A204.1 (cell line): ENCODE measurements at regions not wholly inside any gene's neighbourhood (a gene's known extent, or its start where the extent isn't known, plus 50 kb on each side); places are given as distances from the start of the nearest gene placed in this dataset.

ENCODE experiments used
- FAIRE-seq: peaks from 2 replicates; lab custom pipeline; 2012; peaks lifted over from hg19 to GRCh38; lab: Jason Lieb, UNC

GRCh38 chr1:201773764-201774163 lies 55.2 kb upstream of the IPO9 start:
- FAIRE-seq = no peak

- no peak for FAIRE-seq
Measured at GRCh38 chr1:201774224-201774982, 54.6 kb upstream of the IPO9 start.

- FAIRE-seq = no peak
Measured at GRCh38 chr1:201774983-201775344, 54.0 kb upstream of the IPO9 start.

- FAIRE-seq = no peak
Measured at GRCh38 chr1:201775380-201775779, 53.6 kb upstream of the IPO9 start.

DNA sequence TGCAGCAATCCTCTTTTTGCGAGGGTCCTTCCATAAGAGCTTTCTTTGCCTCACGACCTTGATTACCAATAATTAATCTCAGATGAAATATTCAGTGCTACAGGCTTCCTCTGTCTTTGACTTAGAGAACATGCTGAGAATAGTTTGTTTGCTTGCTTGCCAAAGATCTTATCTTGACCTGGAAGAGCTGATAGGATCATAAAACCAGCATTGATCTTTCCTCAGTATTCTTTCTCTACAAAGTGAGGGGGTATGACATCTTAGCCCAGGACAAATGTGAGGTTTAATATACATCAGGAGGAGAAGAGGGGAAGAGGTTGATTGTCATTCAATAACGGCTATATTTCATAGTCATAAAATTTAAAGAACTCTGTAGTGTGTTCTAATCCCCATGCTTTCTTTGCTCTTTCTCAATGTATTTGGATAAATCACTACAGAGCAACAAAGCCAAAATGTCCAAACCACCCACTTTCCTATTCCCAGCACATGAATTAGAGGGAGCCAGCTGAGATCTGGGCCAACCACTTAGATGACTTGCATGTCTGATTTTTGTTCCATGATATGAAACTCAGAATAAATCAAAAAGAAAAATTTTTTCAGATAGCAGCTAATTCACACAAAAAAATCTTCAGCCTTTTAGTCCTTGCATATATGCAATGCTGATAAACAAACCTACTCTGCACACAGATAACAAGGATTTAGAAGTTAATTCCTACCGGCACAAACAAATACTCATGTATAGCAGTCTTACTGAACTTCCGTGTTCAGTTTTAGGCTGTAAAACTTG lies 50.5 kb upstream of the IPO9 start:
- peak; percentile 95 for FAIRE-seq
